ENCODE measurements at regions not wholly inside any gene's neighbourhood (a gene's known extent, or its start where the extent isn't known, plus 50 kb on each side); places are given as distances from the start of the nearest gene placed in this dataset.

DNA sequence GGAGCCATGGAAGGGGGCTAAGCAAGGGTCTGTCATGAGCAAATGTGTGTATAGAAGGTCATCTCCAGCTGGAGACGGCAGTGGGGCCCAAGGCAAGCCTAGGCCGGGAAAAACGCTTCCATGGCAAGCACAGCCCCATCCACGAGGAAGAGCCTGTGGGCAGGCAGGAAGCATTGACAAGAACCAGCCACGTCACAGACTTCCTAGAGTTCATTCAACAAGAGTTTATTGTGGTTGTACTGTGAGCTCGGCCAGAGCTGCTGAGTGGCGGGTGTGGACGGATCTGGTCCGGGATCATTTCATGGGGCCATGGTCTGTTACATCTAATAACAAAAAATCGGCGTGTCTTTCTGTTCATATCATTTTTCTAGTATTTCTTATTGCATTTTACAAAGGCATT lies 311.7 kb downstream of the TMEM121 start:
- TF ChIP-seq, protein P1, sequence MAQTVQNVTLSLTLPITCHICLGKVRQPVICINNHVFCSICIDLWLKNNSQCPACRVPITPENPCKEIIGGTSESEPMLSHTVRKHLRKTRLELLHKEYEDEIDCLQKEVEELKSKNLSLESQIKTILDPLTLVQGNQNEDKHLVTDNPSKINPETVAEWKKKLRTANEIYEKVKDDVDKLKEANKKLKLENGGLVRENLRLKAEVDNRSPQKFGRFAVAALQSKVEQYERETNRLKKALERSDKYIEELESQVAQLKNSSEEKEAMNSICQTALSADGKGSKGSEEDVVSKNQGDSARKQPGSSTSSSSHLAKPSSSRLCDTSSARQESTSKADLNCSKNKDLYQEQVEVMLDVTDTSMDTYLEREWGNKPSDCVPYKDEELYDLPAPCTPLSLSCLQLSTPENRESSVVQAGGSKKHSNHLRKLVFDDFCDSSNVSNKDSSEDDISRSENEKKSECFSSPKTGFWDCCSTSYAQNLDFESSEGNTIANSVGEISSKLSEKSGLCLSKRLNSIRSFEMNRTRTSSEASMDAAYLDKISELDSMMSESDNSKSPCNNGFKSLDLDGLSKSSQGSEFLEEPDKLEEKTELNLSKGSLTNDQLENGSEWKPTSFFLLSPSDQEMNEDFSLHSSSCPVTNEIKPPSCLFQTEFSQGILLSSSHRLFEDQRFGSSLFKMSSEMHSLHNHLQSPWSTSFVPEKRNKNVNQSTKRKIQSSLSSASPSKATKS (CRISPR knock-in tag; IDR thresholded peaks at IDR 0.05): no peak
- no peak for TF ChIP-seq SUZ12 (IDR thresholded peaks at IDR 0.05; ENCODE audit: low read depth, low read length)
- TF ChIP-seq, protein P2, sequence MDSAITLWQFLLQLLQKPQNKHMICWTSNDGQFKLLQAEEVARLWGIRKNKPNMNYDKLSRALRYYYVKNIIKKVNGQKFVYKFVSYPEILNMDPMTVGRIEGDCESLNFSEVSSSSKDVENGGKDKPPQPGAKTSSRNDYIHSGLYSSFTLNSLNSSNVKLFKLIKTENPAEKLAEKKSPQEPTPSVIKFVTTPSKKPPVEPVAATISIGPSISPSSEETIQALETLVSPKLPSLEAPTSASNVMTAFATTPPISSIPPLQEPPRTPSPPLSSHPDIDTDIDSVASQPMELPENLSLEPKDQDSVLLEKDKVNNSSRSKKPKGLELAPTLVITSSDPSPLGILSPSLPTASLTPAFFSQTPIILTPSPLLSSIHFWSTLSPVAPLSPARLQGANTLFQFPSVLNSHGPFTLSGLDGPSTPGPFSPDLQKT (CRISPR knock-in tag; IDR thresholded peaks at IDR 0.05; ENCODE audit: borderline replicate concordance): no peak

Measured in HepG2 (cell line).